WTC11 (cell line): ENCODE measurements at regions not wholly inside any gene's neighbourhood (a gene's known extent, or its start where the extent isn't known, plus 50 kb on each side); places are given as distances from the start of the nearest gene placed in this dataset.

Experiments
- ATAC-seq: fragments of 200-7000 bp; cut with Tn5 transposase; 2 replicates; pipeline ENCODE4 v1.10.0; 2021; ENCODE audit warnings: mild to moderate bottlenecking, moderate library complexity
- CTCF ChIA-PET: fragments of 300-600 bp; sonication (Branson Sonifier 250); formaldehyde crosslinking; loops from one replicate; lab custom pipeline; 2021; ENCODE audit warnings: antibody characterized with exemption; lab: Charles Lee
- POLR2A ChIA-PET: fragments of 350-600 bp; sonication (Branson Sonifier 250); formaldehyde crosslinking; loops from one replicate; lab custom pipeline; 2021; ENCODE audit warnings: antibody characterized with exemption; lab: Charles Lee
- DNase-seq: peaks from one replicate; pipeline ENCODE4 v3.0.0; 2021; ENCODE audit warnings: low spot score
- H3K27ac Mint-ChIP-seq: 2 replicates; pipeline ENCODE4 v1.8.0; 2021; ENCODE audit warnings: mixed read lengths
- H3K27me3 Mint-ChIP-seq: 2 replicates; pipeline ENCODE4 v1.8.0; 2021; ENCODE audit warnings: low read depth, mild to moderate bottlenecking, moderate library complexity, mixed read lengths
- H3K36me3 Mint-ChIP-seq: 2 replicates; pipeline ENCODE4 v1.8.0; 2021; ENCODE audit warnings: mixed read lengths
- H3K4me1 Mint-ChIP-seq: 2 replicates; pipeline ENCODE4 v1.8.0; 2022; ENCODE audit warnings: mixed read lengths
- H3K4me3 Mint-ChIP-seq: 2 replicates; pipeline ENCODE4 v1.8.0; 2021; ENCODE audit warnings: mild to moderate bottlenecking, moderate library complexity, mixed read lengths
- H3K9me3 Mint-ChIP-seq: 2 replicates; pipeline ENCODE4 v1.8.0; 2021; ENCODE audit warnings: mixed read lengths
- ATF1 ChIP-seq: sonication (generic); formaldehyde crosslinking; IDR thresholded peaks from 2 replicates; pipeline ENCODE4 v1.8.1; 2023; ENCODE audit warnings: mild to moderate bottlenecking, moderate library complexity, missing genetic modification reagents
- ELF4 ChIP-seq: sonication (generic); formaldehyde crosslinking; IDR thresholded peaks from 2 replicates; pipeline ENCODE4 v1.8.1; 2022; ENCODE audit warnings: low read depth, mild to moderate bottlenecking, moderate library complexity, missing genetic modification reagents
- ESRRA ChIP-seq: sonication (generic); formaldehyde crosslinking; IDR thresholded peaks from 2 replicates; pipeline ENCODE4 v1.8.1; 2022; ENCODE audit warnings: mild to moderate bottlenecking, missing genetic modification reagents, borderline replicate concordance
- FOXJ3 ChIP-seq: sonication (generic); formaldehyde crosslinking; IDR thresholded peaks from 2 replicates; pipeline ENCODE4 v1.9.0; 2021; ENCODE audit warnings: missing genetic modification reagents, mild to moderate bottlenecking, borderline replicate concordance
- GTF2I ChIP-seq: fragments of 250-450 bp; sonication (Bioruptor Pico); conservative IDR thresholded peaks from 2 replicates; pipeline ENCODE4 v1.4.0; 2021; ENCODE audit warnings: mild to moderate bottlenecking
- IRF2 ChIP-seq: sonication (generic); formaldehyde crosslinking; IDR thresholded peaks from 2 replicates; pipeline ENCODE4 v1.8.0; 2022; ENCODE audit warnings: low read depth, missing genetic modification reagents, borderline replicate concordance
- NFE2L1 ChIP-seq: sonication (generic); formaldehyde crosslinking; IDR thresholded peaks from 2 replicates; pipeline ENCODE4 v1.8.1; 2023; ENCODE audit warnings: missing genetic modification reagents
- NR1H2 ChIP-seq: sonication (generic); formaldehyde crosslinking; IDR thresholded peaks from 2 replicates; pipeline ENCODE4 v1.9.0; 2021; ENCODE audit warnings: mild to moderate bottlenecking, moderate library complexity, missing genetic modification reagents
- PRRX2 ChIP-seq: fragments of 250-450 bp; sonication (Bioruptor Pico); IDR thresholded peaks from 2 replicates; pipeline ENCODE4 v1.8.0; 2021; ENCODE audit warnings: mild to moderate bottlenecking
- ZNF121 ChIP-seq: sonication (generic); formaldehyde crosslinking; IDR thresholded peaks from 2 replicates; pipeline ENCODE4 v1.8.0; 2023; ENCODE audit warnings: missing genetic modification reagents
- ZNF219 ChIP-seq: sonication (generic); formaldehyde crosslinking; IDR thresholded peaks from 2 replicates; pipeline ENCODE4 v1.8.0; 2023; ENCODE audit warnings: missing genetic modification reagents, mild to moderate bottlenecking, borderline replicate concordance
- ZNF232 ChIP-seq: sonication (generic); formaldehyde crosslinking; IDR thresholded peaks from 2 replicates; pipeline ENCODE4 v1.8.0; 2022; ENCODE audit warnings: mild to moderate bottlenecking, missing genetic modification reagents
- TF ChIP-seq, protein P1 (sequence below): sonication (generic); formaldehyde crosslinking; IDR thresholded peaks from 2 replicates; pipeline ENCODE4 v1.8.1; 2023; ENCODE audit warnings: mild to moderate bottlenecking, moderate library complexity, missing genetic modification reagents
- TF ChIP-seq, protein P2 (sequence below): fragments of 250-450 bp; sonication (Bioruptor Pico); IDR thresholded peaks from 2 replicates; pipeline ENCODE4 v1.9.0; 2021; ENCODE audit warnings: mild to moderate bottlenecking
- TF ChIP-seq, protein P3 (sequence below): fragments of 250-450 bp; sonication (Bioruptor Pico); IDR thresholded peaks from 2 replicates; pipeline ENCODE4 v2.1.2; 2022; ENCODE audit warnings: mild to moderate bottlenecking, moderate library complexity
- TF ChIP-seq, protein P4 (sequence below): sonication (generic); formaldehyde crosslinking; IDR thresholded peaks from 2 replicates; pipeline ENCODE4 v1.8.1; 2022; ENCODE audit warnings: mild to moderate bottlenecking, missing genetic modification reagents, moderate library complexity, borderline replicate concordance
- TF ChIP-seq, protein P5 (sequence below): sonication (generic); formaldehyde crosslinking; IDR thresholded peaks from 2 replicates; pipeline ENCODE4 v1.8.0; 2022; ENCODE audit warnings: mild to moderate bottlenecking, missing genetic modification reagents
- TF ChIP-seq, protein P6 (sequence below): sonication (generic); formaldehyde crosslinking; IDR thresholded peaks from 2 replicates; pipeline ENCODE4 v1.8.1; 2022; ENCODE audit warnings: low read depth, missing genetic modification reagents, borderline replicate concordance
- TF ChIP-seq, protein P7 (sequence below): fragments of 250-450 bp; sonication (Bioruptor Pico); conservative IDR thresholded peaks from 2 replicates; pipeline ENCODE4 v1.9.0; 2021; ENCODE audit warnings: mild to moderate bottlenecking

DNA sequence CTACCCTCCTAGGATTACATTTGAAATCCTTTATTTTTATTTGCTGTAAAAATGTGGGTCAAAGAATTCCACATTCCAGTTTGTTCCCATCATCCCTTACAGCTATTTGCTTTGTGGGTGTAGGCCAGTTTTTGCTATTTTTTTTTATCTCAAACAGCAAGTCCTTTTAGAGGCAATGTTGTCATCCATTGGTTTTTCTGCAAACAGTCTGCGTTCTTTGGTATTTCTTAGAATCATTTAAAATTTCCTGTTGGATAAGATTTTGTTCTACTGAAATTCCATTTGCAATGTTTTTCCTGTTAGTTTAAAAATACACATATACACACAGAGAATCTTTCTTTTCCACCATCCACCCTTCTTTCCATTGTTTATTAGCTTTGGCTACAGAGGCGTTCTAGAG lies 53.3 kb upstream of the STK38L start:
- Mint-ChIP-seq H3K27me3 (no peaks in the 10 kb centered on the region), H3K4me3 (no peak overlapping the region), H3K4me1 (peaks cover 5% of the 10 kb centered on the region; the same call in 1 of the 2 replicates), H3K27ac (no peak overlapping the region), H3K9me3 (no peaks in the 10 kb centered on the region), H3K36me3 (no peaks in the 10 kb centered on the region)
- TF ChIP-seq PRRX2 (CRISPR knock-in tag) (no peak), NFE2L1 (CRISPR knock-in tag) (no peak), ZNF232 (CRISPR knock-in tag) (no peak), ZNF121 (CRISPR knock-in tag) (no peak), ESRRA (CRISPR knock-in tag) (no peak), IRF2 (CRISPR knock-in tag) (no peak), ZNF219 (no peak), FOXJ3 (CRISPR knock-in tag) (no peak), GTF2I (CRISPR knock-in tag) (no peak), ELF4 (CRISPR knock-in tag) (no peak), NR1H2 (CRISPR knock-in tag) (no peak), ATF1 (CRISPR knock-in tag) (no peak)
- TF ChIP-seq, protein P1, sequence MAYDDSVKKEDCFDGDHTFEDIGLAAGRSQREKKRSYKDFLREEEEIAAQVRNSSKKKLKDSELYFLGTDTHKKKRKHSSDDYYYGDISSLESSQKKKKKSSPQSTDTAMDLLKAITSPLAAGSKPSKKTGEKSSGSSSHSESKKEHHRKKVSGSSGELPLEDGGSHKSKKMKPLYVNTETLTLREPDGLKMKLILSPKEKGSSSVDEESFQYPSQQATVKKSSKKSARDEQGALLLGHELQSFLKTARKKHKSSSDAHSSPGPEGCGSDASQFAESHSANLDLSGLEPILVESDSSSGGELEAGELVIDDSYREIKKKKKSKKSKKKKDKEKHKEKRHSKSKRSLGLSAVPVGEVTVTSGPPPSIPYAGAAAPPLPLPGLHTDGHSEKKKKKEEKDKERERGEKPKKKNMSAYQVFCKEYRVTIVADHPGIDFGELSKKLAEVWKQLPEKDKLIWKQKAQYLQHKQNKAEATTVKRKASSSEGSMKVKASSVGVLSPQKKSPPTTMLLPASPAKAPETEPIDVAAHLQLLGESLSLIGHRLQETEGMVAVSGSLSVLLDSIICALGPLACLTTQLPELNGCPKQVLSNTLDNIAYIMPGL, result no peak
- TF ChIP-seq, protein P2, sequence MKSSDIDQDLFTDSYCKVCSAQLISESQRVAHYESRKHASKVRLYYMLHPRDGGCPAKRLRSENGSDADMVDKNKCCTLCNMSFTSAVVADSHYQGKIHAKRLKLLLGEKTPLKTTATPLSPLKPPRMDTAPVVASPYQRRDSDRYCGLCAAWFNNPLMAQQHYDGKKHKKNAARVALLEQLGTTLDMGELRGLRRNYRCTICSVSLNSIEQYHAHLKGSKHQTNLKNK (CRISPR knock-in tag), result no peak
- TF ChIP-seq, protein P3, sequence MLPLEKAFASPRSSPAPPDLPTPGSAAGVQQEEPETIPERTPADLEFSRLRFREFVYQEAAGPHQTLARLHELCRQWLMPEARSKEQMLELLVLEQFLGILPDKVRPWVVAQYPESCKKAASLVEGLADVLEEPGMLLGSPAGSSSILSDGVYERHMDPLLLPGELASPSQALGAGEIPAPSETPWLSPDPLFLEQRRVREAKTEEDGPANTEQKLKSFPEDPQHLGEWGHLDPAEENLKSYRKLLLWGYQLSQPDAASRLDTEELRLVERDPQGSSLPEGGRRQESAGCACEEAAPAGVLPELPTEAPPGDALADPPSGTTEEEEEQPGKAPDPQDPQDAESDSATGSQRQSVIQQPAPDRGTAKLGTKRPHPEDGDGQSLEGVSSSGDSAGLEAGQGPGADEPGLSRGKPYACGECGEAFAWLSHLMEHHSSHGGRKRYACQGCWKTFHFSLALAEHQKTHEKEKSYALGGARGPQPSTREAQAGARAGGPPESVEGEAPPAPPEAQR (CRISPR knock-in tag), result no peak
- TF ChIP-seq, protein P4, sequence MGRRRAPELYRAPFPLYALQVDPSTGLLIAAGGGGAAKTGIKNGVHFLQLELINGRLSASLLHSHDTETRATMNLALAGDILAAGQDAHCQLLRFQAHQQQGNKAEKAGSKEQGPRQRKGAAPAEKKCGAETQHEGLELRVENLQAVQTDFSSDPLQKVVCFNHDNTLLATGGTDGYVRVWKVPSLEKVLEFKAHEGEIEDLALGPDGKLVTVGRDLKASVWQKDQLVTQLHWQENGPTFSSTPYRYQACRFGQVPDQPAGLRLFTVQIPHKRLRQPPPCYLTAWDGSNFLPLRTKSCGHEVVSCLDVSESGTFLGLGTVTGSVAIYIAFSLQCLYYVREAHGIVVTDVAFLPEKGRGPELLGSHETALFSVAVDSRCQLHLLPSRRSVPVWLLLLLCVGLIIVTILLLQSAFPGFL (CRISPR knock-in tag), result no peak
- TF ChIP-seq, protein P5, sequence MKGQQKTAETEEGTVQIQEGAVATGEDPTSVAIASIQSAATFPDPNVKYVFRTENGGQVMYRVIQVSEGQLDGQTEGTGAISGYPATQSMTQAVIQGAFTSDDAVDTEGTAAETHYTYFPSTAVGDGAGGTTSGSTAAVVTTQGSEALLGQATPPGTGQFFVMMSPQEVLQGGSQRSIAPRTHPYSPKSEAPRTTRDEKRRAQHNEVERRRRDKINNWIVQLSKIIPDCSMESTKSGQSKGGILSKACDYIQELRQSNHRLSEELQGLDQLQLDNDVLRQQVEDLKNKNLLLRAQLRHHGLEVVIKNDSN, result no peak
- TF ChIP-seq, protein P6, sequence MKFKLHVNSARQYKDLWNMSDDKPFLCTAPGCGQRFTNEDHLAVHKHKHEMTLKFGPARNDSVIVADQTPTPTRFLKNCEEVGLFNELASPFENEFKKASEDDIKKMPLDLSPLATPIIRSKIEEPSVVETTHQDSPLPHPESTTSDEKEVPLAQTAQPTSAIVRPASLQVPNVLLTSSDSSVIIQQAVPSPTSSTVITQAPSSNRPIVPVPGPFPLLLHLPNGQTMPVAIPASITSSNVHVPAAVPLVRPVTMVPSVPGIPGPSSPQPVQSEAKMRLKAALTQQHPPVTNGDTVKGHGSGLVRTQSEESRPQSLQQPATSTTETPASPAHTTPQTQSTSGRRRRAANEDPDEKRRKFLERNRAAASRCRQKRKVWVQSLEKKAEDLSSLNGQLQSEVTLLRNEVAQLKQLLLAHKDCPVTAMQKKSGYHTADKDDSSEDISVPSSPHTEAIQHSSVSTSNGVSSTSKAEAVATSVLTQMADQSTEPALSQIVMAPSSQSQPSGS (CRISPR knock-in tag), result no peak
- TF ChIP-seq, protein P7, sequence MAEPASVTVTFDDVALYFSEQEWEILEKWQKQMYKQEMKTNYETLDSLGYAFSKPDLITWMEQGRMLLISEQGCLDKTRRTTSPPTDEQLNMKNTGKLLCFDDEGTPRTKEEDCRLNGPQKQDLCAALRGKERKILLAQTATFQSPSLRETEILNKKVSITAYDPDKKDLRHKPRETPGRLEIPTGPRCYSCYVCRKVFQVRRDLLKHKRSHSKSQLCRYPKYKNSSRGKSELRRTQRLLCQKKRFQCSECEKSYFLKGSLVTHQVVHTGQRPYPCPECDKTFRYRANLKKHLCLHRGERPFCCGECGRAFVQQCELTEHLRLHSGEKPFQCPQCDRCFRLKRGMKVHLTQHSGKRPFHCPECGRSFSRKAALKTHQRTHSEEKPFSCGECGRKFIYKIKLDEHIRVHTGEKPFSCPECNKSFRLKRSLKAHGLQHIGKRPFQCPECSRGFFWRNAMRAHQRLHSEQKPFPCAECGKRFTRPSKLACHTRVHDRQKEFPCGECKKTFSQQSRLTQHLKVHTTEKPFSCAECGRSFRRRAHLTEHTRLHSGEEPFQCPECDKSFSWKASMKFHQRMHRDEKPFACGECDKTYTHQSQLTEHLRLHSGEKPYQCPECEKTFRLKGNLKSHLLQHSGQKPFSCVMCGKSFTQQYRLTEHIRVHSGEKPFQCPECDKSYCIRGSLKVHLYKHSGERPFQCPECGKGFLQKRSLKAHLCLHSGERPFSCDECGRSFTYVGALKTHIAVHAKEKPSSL (CRISPR knock-in tag), result no peak
- DNase-seq, result no peak
- ChIA-PET POLR2A (no interaction called here), CTCF (no interaction called here)
- ATAC-seq, result no peak
